22Rv1 (cell line): ENCODE measurements at regions not wholly inside any gene's neighbourhood (a gene's known extent, or its start where the extent isn't known, plus 50 kb on each side); places are given as distances from the start of the nearest gene placed in this dataset.

Experiments used
- CTCF ChIP-seq: fragments of 450-650 bp; IDR thresholded peaks from 2 replicates; pipeline ENCODE4 v1.5.1; 2017; ENCODE audit warnings: mild to moderate bottlenecking
- ZFX ChIP-seq: fragments of 450-650 bp; IDR thresholded peaks from 2 replicates; pipeline ENCODE4 v1.6.1; 2017; ENCODE audit warnings: antibody characterized with exemption, borderline replicate concordance

DNA sequence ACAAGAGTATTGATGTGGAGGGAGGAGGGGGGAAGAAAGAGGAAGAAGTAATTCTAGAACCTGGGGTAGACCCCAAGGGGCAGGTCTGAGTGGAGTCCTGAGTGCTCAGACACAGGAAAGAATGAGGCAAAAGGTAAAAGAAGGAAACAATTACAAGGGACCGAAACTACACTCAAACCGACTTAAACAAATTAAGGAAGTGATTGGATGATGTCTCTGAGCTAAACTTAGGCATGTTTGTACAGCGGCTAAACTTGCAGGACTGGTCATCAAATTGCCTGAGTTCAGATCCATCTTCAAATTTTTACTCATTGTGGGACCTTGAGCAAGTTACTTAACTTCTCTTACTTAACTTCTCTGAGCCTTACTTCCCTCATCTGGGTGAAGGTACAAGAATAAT, 86.3 kb upstream of the LRRC55 start:
- TF ChIP-seq CTCF (no peak), ZFX (no peak)
